ENCODE measurements at regions not wholly inside any gene's neighbourhood (a gene's known extent, or its start where the extent isn't known, plus 50 kb on each side); places are given as distances from the start of the nearest gene placed in this dataset.

DNA sequence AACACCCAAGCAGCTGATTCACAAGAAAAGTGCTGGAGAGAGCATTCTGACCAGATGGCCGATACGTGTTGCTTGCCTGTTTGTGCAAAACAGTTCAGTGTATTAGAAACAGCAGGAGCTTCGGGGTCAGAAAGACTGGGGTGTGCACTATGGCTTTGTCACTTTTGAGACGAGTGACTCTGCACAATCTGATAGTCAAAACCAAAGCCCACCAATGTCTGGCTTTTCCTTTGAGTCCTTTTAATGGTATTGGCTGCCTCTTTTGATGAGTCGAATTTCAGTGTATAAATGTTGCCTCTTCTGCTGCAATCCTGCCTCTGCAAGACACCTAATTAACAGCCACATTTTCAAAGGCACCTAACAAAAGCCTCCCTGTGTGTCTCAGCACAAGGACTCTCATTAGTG, 444.6 kb downstream of the AJAP1 start (continued):
- TF ChIP-seq, protein P1, sequence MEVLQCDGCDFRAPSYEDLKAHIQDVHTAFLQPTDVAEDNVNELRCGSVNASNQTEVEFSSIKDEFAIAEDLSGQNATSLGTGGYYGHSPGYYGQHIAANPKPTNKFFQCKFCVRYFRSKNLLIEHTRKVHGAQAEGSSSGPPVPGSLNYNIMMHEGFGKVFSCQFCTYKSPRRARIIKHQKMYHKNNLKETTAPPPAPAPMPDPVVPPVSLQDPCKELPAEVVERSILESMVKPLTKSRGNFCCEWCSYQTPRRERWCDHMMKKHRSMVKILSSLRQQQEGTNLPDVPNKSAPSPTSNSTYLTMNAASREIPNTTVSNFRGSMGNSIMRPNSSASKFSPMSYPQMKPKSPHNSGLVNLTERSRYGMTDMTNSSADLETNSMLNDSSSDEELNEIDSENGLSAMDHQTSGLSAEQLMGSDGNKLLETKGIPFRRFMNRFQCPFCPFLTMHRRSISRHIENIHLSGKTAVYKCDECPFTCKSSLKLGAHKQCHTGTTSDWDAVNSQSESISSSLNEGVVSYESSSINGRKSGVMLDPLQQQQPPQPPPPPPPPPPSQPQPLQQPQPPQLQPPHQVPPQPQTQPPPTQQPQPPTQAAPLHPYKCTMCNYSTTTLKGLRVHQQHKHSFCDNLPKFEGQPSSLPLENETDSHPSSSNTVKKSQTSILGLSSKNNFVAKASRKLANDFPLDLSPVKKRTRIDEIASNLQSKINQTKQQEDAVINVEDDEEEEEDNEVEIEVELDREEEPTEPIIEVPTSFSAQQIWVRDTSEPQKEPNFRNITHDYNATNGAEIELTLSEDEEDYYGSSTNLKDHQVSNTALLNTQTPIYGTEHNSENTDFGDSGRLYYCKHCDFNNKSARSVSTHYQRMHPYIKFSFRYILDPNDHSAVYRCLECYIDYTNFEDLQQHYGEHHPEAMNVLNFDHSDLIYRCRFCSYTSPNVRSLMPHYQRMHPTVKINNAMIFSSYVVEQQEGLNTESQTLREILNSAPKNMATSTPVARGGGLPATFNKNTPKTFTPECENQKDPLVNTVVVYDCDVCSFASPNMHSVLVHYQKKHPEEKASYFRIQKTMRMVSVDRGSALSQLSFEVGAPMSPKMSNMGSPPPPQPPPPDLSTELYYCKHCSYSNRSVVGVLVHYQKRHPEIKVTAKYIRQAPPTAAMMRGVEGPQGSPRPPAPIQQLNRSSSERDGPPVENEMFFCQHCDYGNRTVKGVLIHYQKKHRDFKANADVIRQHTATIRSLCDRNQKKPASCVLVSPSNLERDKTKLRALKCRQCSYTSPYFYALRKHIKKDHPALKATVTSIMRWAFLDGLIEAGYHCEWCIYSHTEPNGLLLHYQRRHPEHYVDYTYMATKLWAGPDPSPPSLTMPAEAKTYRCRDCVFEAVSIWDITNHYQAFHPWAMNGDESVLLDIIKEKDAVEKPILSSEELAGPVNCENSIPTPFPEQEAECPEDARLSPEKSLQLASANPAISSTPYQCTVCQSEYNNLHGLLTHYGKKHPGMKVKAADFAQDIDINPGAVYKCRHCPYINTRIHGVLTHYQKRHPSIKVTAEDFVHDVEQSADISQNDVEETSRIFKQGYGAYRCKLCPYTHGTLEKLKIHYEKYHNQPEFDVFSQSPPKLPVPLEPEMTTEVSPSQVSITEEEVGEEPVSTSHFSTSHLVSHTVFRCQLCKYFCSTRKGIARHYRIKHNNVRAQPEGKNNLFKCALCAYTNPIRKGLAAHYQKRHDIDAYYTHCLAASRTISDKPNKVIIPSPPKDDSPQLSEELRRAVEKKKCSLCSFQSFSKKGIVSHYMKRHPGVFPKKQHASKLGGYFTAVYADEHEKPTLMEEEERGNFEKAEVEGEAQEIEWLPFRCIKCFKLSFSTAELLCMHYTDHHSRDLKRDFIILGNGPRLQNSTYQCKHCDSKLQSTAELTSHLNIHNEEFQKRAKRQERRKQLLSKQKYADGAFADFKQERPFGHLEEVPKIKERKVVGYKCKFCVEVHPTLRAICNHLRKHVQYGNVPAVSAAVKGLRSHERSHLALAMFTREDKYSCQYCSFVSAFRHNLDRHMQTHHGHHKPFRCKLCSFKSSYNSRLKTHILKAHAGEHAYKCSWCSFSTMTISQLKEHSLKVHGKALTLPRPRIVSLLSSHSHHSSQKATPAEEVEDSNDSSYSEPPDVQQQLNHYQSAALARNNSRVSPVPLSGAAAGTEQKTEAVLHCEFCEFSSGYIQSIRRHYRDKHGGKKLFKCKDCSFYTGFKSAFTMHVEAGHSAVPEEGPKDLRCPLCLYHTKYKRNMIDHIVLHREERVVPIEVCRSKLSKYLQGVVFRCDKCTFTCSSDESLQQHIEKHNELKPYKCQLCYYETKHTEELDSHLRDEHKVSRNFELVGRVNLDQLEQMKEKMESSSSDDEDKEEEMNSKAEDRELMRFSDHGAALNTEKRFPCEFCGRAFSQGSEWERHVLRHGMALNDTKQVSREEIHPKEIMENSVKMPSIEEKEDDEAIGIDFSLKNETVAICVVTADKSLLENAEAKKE (CRISPR knock-in tag; IDR thresholded peaks at IDR 0.05), result no peak
- TF ChIP-seq STAT1 (IDR thresholded peaks at IDR 0.05; ENCODE audit: unreplicated experiment) (no peak), CREB1 (CRISPR knock-in tag; IDR thresholded peaks at IDR 0.05; ENCODE audit: low read depth) (no peak)

DNA sequence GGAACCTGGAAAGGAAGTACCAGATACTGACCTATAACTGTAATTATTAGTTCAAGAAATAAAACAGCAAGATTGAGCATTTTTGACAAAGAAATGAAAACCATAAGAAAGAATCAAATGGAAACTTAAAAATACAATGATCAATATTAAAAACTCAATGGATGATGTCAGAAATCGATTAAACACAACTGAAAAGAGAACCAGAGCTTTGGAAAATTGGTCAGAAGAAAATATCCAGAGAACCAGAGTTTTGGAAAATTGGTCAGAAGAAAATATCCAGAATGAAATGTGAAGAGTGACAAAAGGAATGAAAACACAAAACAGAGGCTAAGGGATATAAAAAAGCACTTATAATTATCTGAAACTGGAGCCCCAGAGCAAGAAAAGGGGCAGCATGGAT, 438.6 kb downstream of the AJAP1 start:
- no peaks in the 10 kb centered on the region for H3K27me3 Mint-ChIP-seq (ENCODE audit: insufficient read depth, low read depth, poor library complexity)
- TF ChIP-seq ZNF331 (CRISPR knock-in tag; IDR thresholded peaks at IDR 0.05; ENCODE audit: low read depth) (no peak), POLR2AphosphoS5 (IDR thresholded peaks at IDR 0.05; ENCODE audit: low read depth) (no peak), ZNF114 (CRISPR knock-in tag; IDR thresholded peaks at IDR 0.05) (no peak), STAT1 (IDR thresholded peaks at IDR 0.05; ENCODE audit: unreplicated experiment) (no peak)
- TF ChIP-seq, protein P2, sequence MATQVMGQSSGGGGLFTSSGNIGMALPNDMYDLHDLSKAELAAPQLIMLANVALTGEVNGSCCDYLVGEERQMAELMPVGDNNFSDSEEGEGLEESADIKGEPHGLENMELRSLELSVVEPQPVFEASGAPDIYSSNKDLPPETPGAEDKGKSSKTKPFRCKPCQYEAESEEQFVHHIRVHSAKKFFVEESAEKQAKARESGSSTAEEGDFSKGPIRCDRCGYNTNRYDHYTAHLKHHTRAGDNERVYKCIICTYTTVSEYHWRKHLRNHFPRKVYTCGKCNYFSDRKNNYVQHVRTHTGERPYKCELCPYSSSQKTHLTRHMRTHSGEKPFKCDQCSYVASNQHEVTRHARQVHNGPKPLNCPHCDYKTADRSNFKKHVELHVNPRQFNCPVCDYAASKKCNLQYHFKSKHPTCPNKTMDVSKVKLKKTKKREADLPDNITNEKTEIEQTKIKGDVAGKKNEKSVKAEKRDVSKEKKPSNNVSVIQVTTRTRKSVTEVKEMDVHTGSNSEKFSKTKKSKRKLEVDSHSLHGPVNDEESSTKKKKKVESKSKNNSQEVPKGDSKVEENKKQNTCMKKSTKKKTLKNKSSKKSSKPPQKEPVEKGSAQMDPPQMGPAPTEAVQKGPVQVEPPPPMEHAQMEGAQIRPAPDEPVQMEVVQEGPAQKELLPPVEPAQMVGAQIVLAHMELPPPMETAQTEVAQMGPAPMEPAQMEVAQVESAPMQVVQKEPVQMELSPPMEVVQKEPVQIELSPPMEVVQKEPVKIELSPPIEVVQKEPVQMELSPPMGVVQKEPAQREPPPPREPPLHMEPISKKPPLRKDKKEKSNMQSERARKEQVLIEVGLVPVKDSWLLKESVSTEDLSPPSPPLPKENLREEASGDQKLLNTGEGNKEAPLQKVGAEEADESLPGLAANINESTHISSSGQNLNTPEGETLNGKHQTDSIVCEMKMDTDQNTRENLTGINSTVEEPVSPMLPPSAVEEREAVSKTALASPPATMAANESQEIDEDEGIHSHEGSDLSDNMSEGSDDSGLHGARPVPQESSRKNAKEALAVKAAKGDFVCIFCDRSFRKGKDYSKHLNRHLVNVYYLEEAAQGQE (IDR thresholded peaks at IDR 0.05; ENCODE audit: unreplicated experiment), result no peak

More for the DNA sequence above, 438.6 kb downstream of the AJAP1 start:
- no peaks in the 10 kb centered on the region for H3K4me1 ChIP-seq (ENCODE audit: insufficient read depth)
- Mint-ChIP-seq H3K4me3 (no peak overlapping the region), H3K9me3 (peaks cover 50% of the 10 kb centered on the region), H3K27ac (no peak overlapping the region), H3K36me3 (ENCODE audit: low read depth) (peaks cover 35% of the 10 kb centered on the region), H3K4me1 (peaks cover 5% of the 10 kb centered on the region; the same call in 2 of the 3 replicates)
- no peaks in the 10 kb centered on the region for H4K20me1 ChIP-seq (replicated peaks; ENCODE audit: insufficient read depth)
- H3K27ac ChIP-seq (ENCODE audit: low read depth), result no peak overlapping the region
- no peak overlapping the region for H3K4me3 ChIP-seq
- H3K4me2 ChIP-seq, result no peak overlapping the region
- H3K27me3 ChIP-seq (ENCODE audit: insufficient read depth), result no peaks in the 10 kb centered on the region
- no peak for ATAC-seq
- H3K79me2 ChIP-seq (replicated peaks; ENCODE audit: insufficient read depth), result no peaks in the 10 kb centered on the region
- peaks cover 5% of the 10 kb centered on the region; the same call in 1 of the 2 replicates for H3K36me3 ChIP-seq (ENCODE audit: insufficient read depth)
- no peaks in the 10 kb centered on the region for H3F3A ChIP-seq (replicated peaks; ENCODE audit: low read depth)
- H3K9me2 ChIP-seq (ENCODE audit: insufficient read depth), result no peaks in the 10 kb centered on the region
- DNase-seq (ENCODE audit: low spot score), result no peak
- H2AFZ ChIP-seq, result no peak overlapping the region
